ENCODE measurements at regions not wholly inside any gene's neighbourhood (a gene's known extent, or its start where the extent isn't known, plus 50 kb on each side); places are given as distances from the start of the nearest gene placed in this dataset.

DNA sequence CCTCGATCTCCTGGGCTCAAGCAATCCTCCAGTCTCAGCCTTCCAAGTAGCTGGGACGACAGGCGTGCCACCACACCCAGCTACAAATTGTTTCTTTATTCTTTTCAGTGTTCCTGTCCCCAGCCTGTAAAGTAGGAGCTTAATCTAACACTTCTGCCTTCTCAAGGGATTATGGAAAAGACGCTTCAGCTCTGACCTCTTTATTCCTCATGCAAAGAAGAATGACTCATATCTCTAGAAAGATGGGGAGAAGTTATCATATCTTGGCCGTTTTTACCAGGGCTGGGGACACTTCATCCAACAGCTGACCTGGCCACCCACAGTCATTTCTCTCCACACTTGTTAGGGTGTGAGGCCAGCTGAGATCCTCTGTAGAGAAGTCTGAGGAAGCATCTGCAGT is 172.6 kb downstream of the HAPSTR1 start:
- Histone ChIP-seq H3K4me1 (ENCODE audit: control insufficient read depth in 5 of 5, insufficient read depth in 5 of 5, low read length in 5 of 5) (peaks cover 0 to 6% (median 0%) of the 10 kb centered on the region in 5 donors), H3K9ac (ENCODE audit: insufficient read depth in 1 of 2, low read length in 2 of 2) (no peak overlapping the region), H3K9me3 (ENCODE audit: control insufficient read depth in 4 of 4, insufficient read depth in 3 of 4, low read length in 3 of 4) (peaks cover 0 to 4% (median 0%) of the 10 kb centered on the region in 4 donors), H3K36me3 (ENCODE audit: control insufficient read depth in 4 of 4, insufficient read depth in 4 of 4, low read length in 4 of 4) (no peaks in the 10 kb centered on the region), H3K27me3 (ENCODE audit: control insufficient read depth in 3 of 3, insufficient read depth in 3 of 3, low read length in 2 of 3) (no peaks in the 10 kb centered on the region), H3K4me3 (no peak overlapping the region), H3K27ac (ENCODE audit: low read depth in 1 of 2, low read length in 1 of 2) (no peak overlapping the region)
- no peak for DNase-seq
- no peak for ATAC-seq (ENCODE audit: insufficient read depth, low FRiP score)
- 59 to 70% methylated on average over 5 of the region's 5 CpGs for WGBS, 2 donors
- TF ChIP-seq, protein P1, sequence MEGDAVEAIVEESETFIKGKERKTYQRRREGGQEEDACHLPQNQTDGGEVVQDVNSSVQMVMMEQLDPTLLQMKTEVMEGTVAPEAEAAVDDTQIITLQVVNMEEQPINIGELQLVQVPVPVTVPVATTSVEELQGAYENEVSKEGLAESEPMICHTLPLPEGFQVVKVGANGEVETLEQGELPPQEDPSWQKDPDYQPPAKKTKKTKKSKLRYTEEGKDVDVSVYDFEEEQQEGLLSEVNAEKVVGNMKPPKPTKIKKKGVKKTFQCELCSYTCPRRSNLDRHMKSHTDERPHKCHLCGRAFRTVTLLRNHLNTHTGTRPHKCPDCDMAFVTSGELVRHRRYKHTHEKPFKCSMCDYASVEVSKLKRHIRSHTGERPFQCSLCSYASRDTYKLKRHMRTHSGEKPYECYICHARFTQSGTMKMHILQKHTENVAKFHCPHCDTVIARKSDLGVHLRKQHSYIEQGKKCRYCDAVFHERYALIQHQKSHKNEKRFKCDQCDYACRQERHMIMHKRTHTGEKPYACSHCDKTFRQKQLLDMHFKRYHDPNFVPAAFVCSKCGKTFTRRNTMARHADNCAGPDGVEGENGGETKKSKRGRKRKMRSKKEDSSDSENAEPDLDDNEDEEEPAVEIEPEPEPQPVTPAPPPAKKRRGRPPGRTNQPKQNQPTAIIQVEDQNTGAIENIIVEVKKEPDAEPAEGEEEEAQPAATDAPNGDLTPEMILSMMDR (IDR thresholded peaks at IDR 0.05; ENCODE audit: control extremely low read depth, extremely low read depth): no peak

DNA sequence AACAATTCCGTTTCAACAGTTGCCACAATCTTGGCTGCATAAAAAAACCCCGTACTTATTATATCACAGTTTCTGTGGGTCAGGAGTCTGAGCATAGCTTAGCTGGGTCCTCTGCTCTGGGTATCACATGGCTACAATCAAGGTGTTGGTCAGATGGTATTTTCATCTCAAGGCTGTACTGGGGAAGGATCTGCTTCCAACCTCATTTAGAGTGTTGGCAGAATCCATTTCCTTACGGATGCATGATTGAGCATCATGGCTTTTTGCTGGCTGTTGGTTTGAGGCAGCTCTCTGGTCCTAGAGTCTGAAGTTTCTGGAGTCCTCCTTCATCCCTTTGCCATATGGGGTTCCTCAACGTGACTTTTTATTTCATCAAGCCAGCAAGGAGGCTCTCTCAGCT is 177.0 kb downstream of the HAPSTR1 start:
- H3K4me3 ChIP-seq: no peak overlapping the region
- peaks cover 0 to 4% (median 0%) of the 10 kb centered on the region in 4 donors for H3K9me3 ChIP-seq (ENCODE audit: control insufficient read depth in 4 of 4, insufficient read depth in 3 of 4, low read length in 3 of 4)
- whole genome bisulfite sequencing, 2 donors: 79 to 82% methylated on average over 4 of the region's 4 CpGs
- no peak overlapping the region for H3K27ac ChIP-seq (ENCODE audit: low read depth in 1 of 2, low read length in 1 of 2)
- H3K4me1 ChIP-seq (ENCODE audit: control insufficient read depth in 5 of 5, insufficient read depth in 5 of 5, low read length in 5 of 5): no peaks in the 10 kb centered on the region
- no peak for DNase-seq
- ATAC-seq (ENCODE audit: insufficient read depth, low FRiP score): no peak
- TF ChIP-seq, protein P1 (IDR thresholded peaks at IDR 0.05; ENCODE audit: control extremely low read depth, extremely low read depth): no peak
- H3K27me3 ChIP-seq (ENCODE audit: control insufficient read depth in 3 of 3, insufficient read depth in 3 of 3, low read length in 2 of 3): no peaks in the 10 kb centered on the region
- H3K36me3 ChIP-seq (ENCODE audit: control insufficient read depth in 4 of 4, insufficient read depth in 4 of 4, low read length in 4 of 4): no peaks in the 10 kb centered on the region
- H3K9ac ChIP-seq (ENCODE audit: insufficient read depth in 1 of 2, low read length in 2 of 2): no peak overlapping the region

DNA sequence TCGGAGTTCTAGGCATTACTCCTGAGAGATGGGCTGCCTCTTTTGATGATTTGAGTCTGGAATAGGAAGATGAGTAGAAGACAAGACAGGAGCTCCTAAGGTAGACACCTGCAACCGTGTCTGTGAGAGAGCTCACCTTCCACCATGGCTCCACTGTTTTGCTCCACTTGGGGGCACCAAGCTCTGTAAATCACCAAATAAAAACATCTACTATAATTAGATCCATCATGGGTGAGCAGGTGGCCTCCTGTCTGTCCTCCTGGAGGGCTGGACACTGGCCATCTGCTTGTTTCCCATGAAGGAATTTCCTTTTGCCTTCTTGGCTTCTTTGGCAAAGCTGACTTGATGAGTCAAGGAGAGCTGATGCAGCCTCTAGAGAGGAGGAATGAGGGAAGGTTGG is 179.0 kb downstream of the HAPSTR1 start:
- no peaks in the 10 kb centered on the region for H3K36me3 ChIP-seq (ENCODE audit: control insufficient read depth in 4 of 4, insufficient read depth in 4 of 4, low read length in 4 of 4)
- no peak overlapping the region for H3K4me3 ChIP-seq
- H3K9ac ChIP-seq (ENCODE audit: insufficient read depth in 1 of 2, low read length in 2 of 2): no peak overlapping the region
- peaks cover 0 to 4% (median 0%) of the 10 kb centered on the region in 4 donors for H3K9me3 ChIP-seq (ENCODE audit: control insufficient read depth in 4 of 4, insufficient read depth in 3 of 4, low read length in 3 of 4)
- H3K4me1 ChIP-seq (ENCODE audit: control insufficient read depth in 5 of 5, insufficient read depth in 5 of 5, low read length in 5 of 5): no peaks in the 10 kb centered on the region
- no peak overlapping the region for H3K27ac ChIP-seq (ENCODE audit: low read depth in 1 of 2, low read length in 1 of 2)
- TF ChIP-seq, protein P1 (IDR thresholded peaks at IDR 0.05; ENCODE audit: control extremely low read depth, extremely low read depth): no peak
- DNase-seq: no peak
- ATAC-seq (ENCODE audit: insufficient read depth, low FRiP score): no peak
- H3K27me3 ChIP-seq (ENCODE audit: control insufficient read depth in 3 of 3, insufficient read depth in 3 of 3, low read length in 2 of 3): no peaks in the 10 kb centered on the region
- 79 to 85% methylated on average over 2 of the region's 2 CpGs for WGBS, 2 donors

DNA sequence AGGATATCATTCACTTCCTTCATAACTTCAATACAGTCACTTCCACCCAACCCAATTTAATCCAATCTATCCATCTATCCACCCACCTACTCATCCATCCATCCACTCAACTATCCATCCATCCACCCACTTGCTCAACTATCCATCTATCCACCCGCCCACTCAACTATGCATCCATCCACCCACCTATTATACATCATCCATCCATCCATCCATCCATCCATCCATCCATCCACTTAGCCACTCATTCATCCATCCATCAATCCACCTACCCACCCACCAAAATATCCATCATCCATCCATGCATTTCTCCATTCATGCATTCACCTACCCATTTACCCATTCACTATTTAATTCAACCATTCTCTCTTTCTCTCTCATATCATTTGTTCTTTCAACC is 179.5 kb downstream of the HAPSTR1 start:
- no peaks in the 10 kb centered on the region for H3K36me3 ChIP-seq (ENCODE audit: control insufficient read depth in 4 of 4, insufficient read depth in 4 of 4, low read length in 4 of 4)
- WGBS, 2 donors: 93 to 95% methylated on average over 1 of the region's 1 CpG
- DNase-seq (no peak), ATAC-seq (ENCODE audit: insufficient read depth, low FRiP score) (no peak)
- H3K4me1 ChIP-seq (ENCODE audit: control insufficient read depth in 5 of 5, insufficient read depth in 5 of 5, low read length in 5 of 5): no peaks in the 10 kb centered on the region
- no peak overlapping the region for H3K4me3 ChIP-seq
- H3K27ac ChIP-seq (ENCODE audit: low read depth in 1 of 2, low read length in 1 of 2): no peak overlapping the region
- peaks cover 0 to 4% (median 0%) of the 10 kb centered on the region in 4 donors for H3K9me3 ChIP-seq (ENCODE audit: control insufficient read depth in 4 of 4, insufficient read depth in 3 of 4, low read length in 3 of 4)
- H3K27me3 ChIP-seq (ENCODE audit: control insufficient read depth in 3 of 3, insufficient read depth in 3 of 3, low read length in 2 of 3): no peaks in the 10 kb centered on the region
- TF ChIP-seq, protein P1 (IDR thresholded peaks at IDR 0.05; ENCODE audit: control extremely low read depth, extremely low read depth): no peak
- H3K9ac ChIP-seq (ENCODE audit: insufficient read depth in 1 of 2, low read length in 2 of 2): no peak overlapping the region
